Endothelial cell (in vitro differentiated cells): ENCODE measurements at regions not wholly inside any gene's neighbourhood (a gene's known extent, or its start where the extent isn't known, plus 50 kb on each side); places are given as distances from the start of the nearest gene placed in this dataset.

ENCODE experiments used
- DNase-seq: peaks from one replicate; pipeline ENCODE4 v3.0.0; 2021; ENCODE audit warnings: low spot score
- H3K27ac Mint-ChIP-seq: one replicate; pipeline ENCODE4 v1.8.0; 2021; ENCODE audit warnings: mixed read lengths, inconsistent platforms; ENCODE audit not compliant: unreplicated experiment
- H3K27me3 Mint-ChIP-seq: one replicate; pipeline ENCODE4 v1.8.0; 2021; ENCODE audit warnings: mild to moderate bottlenecking, moderate library complexity, mixed read lengths, inconsistent platforms; ENCODE audit not compliant: unreplicated experiment
- H3K36me3 Mint-ChIP-seq: one replicate; pipeline ENCODE4 v1.8.0; 2021; ENCODE audit warnings: mild to moderate bottlenecking, low read depth, mixed read lengths, inconsistent platforms; ENCODE audit not compliant: unreplicated experiment
- H3K4me1 Mint-ChIP-seq: one replicate; pipeline ENCODE4 v1.8.0; 2021; ENCODE audit warnings: mild to moderate bottlenecking, mixed read lengths, inconsistent platforms; ENCODE audit not compliant: unreplicated experiment
- H3K4me3 Mint-ChIP-seq: one replicate; pipeline ENCODE4 v1.8.0; 2021; ENCODE audit warnings: mild to moderate bottlenecking, mixed read lengths, inconsistent platforms; ENCODE audit not compliant: unreplicated experiment
- H3K9me3 Mint-ChIP-seq: one replicate; pipeline ENCODE4 v1.8.0; 2021; ENCODE audit warnings: mixed read lengths, inconsistent platforms; ENCODE audit not compliant: unreplicated experiment
- TF ChIP-seq, protein P1 (sequence below): fragments of 200-600 bp; sonication (generic); IDR thresholded peaks from one replicate; pipeline ENCODE4 v1.5.0; 2021; ENCODE audit warnings: antibody characterized with exemption; ENCODE audit not compliant: unreplicated experiment

DNA sequence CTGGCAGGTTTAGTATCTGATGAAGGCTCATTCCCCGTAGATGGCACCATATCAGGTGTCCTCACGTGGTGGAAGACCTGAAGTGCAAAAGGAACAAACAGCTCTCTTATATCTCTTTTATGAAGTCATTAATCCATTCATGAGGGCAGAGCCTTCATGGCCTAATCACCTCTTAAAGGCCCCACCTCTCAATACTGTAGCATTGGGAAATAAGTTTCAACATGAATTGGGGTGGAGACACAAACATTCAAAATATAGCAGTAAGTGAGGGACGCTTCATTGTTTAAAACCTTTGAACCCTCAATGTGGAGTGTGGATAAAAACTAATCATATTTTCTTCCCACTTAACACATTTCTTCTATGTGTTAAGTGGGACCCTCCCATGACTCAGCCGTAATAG lies 489.4 kb upstream of the WWC1 start:
- TF ChIP-seq, protein P1, sequence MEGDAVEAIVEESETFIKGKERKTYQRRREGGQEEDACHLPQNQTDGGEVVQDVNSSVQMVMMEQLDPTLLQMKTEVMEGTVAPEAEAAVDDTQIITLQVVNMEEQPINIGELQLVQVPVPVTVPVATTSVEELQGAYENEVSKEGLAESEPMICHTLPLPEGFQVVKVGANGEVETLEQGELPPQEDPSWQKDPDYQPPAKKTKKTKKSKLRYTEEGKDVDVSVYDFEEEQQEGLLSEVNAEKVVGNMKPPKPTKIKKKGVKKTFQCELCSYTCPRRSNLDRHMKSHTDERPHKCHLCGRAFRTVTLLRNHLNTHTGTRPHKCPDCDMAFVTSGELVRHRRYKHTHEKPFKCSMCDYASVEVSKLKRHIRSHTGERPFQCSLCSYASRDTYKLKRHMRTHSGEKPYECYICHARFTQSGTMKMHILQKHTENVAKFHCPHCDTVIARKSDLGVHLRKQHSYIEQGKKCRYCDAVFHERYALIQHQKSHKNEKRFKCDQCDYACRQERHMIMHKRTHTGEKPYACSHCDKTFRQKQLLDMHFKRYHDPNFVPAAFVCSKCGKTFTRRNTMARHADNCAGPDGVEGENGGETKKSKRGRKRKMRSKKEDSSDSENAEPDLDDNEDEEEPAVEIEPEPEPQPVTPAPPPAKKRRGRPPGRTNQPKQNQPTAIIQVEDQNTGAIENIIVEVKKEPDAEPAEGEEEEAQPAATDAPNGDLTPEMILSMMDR = no peak
- Mint-ChIP-seq H3K27me3 (no peaks in the 10 kb centered on the region), H3K36me3 (no peaks in the 10 kb centered on the region), H3K27ac (no peak overlapping the region), H3K4me3 (no peak overlapping the region), H3K4me1 (peaks cover 5% of the 10 kb centered on the region), H3K9me3 (no peaks in the 10 kb centered on the region)
- no peak for DNase-seq

DNA sequence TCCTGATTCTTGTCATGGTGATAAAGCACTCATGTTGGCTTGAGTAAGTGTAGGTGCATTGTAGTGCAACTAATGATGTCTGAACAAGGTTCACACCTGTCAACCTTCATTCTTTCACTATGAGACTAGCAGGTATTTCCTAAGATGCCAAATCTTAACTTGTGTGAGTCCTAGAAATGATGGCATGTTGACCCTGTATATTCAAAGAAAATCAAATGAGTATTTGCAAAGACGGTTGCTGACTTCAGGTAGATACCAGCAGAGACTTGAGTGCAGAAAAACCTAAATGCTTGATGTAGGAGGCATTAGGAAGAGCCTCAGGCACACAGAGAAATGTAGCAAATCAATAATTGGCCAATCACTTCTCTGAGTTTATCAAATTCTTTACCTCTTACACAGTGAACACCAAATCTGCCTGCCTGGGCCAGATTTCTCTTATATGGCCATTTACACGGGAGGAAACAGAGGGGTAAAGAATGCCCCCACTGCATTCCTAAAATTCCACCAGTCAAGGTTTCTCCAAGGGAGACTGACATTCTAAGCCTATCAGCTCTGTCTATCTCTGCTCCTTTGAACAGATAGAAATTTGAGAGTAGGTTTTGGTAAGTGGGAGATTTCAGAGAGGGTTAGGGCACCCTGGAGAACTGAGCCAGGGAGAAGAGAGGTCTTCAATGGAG lies 488.6 kb upstream of the WWC1 start:
- no peak for DNase-seq
- Mint-ChIP-seq H3K4me3 (no peak overlapping the region), H3K27ac (no peak overlapping the region), H3K9me3 (no peaks in the 10 kb centered on the region), H3K36me3 (no peaks in the 10 kb centered on the region), H3K27me3 (no peaks in the 10 kb centered on the region), H3K4me1 (peaks cover 5% of the 10 kb centered on the region)
- TF ChIP-seq, protein P1 = no peak

DNA sequence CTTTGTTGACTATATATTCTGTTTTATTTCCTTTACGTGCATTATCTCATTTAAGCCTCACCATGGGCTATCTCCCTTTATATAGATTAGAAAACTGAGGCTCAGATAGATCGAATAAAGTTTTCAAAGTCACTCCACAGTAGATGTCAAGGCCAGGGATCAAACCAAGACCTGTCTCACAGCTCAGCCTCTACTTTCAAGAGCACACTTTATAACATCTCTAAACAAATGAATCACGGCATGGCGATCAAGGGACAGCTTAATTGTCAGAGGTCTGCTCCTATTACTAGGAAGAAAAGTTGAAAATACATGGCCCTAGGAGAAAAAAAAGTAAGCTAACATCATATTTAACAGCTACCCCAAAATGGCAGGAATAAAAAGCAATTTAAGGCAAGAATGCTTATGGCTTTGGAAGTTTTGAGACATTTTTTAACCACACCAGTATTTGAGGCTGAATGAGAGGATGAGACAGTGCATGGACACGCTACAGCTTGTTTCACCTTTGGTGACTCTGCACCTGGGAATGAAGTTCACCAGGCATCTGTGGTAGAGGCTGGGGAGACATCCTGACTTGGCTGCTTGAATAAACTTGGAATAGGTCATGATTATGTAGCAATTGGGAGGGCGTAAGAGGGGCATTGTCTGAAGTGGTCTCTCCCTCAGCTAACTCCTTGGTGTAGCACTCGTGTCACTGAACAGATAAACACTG lies 486.8 kb upstream of the WWC1 start:
- TF ChIP-seq, protein P1 = no peak
- Mint-ChIP-seq H3K9me3 (no peaks in the 10 kb centered on the region), H3K36me3 (no peaks in the 10 kb centered on the region), H3K4me1 (no peaks in the 10 kb centered on the region), H3K4me3 (no peak overlapping the region), H3K27ac (no peak overlapping the region), H3K27me3 (no peaks in the 10 kb centered on the region)
- no peak for DNase-seq

DNA sequence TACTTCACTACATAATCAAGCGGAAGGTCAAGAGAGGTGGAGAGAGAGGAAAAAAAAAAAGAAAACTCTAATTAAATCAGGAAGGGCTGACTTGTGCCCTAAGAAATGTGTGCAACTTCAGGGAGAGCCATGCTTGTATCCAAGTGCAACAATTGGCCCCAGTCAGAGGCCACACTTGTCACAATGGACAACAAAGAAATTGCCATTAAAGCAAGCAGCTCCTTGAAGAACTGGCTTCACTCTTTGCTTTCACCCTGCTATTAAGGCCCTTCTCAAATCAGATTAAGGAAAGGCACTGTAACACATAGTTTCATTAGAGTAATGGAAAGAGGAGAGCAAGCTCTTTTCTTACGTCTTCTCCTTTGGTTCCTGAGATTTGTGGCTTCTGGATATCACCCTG lies 480.9 kb upstream of the WWC1 start:
- no peak for DNase-seq
- Mint-ChIP-seq H3K4me1 (peaks cover 9% of the 10 kb centered on the region), H3K27ac (no peak overlapping the region), H3K36me3 (no peaks in the 10 kb centered on the region), H3K4me3 (no peak overlapping the region), H3K9me3 (no peaks in the 10 kb centered on the region), H3K27me3 (no peaks in the 10 kb centered on the region)
- TF ChIP-seq, protein P1 = no peak

DNA sequence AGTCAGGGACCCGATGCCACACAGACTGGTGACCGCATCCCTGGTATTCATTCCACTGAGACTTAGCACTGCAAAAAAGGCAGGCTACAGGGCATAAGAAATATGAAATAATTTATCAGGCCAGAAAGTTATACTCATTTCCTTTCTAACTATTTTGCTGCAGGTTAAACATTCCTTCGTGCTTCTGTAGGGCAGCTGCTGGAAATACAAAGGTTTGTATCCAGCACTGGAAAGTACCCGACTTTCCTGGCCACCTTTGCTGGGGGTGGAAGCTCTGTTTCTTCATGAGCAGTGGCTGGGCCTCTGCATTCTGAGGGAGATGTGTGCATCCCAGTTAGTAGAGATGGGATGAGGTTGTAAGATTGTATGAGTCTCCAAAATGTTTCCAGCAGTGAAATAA lies 478.6 kb upstream of the WWC1 start:
- DNase-seq = no peak
- H3K4me1 Mint-ChIP-seq = peaks cover 20% of the 10 kb centered on the region
- no peak overlapping the region for H3K4me3 Mint-ChIP-seq
- H3K27ac Mint-ChIP-seq = no peak overlapping the region
- H3K36me3 Mint-ChIP-seq = no peaks in the 10 kb centered on the region
- TF ChIP-seq, protein P1 = no peak
- no peaks in the 10 kb centered on the region for H3K9me3 Mint-ChIP-seq
- H3K27me3 Mint-ChIP-seq = no peaks in the 10 kb centered on the region
